ENCODE measurements at regions not wholly inside any gene's neighbourhood (a gene's known extent, or its start where the extent isn't known, plus 50 kb on each side); places are given as distances from the start of the nearest gene placed in this dataset.
"Not testable (repeated sequence)": the region's sequence is repeated elsewhere in the genome, so short reads cannot be mapped to it uniquely, and the experiment has no call there.

DNA sequence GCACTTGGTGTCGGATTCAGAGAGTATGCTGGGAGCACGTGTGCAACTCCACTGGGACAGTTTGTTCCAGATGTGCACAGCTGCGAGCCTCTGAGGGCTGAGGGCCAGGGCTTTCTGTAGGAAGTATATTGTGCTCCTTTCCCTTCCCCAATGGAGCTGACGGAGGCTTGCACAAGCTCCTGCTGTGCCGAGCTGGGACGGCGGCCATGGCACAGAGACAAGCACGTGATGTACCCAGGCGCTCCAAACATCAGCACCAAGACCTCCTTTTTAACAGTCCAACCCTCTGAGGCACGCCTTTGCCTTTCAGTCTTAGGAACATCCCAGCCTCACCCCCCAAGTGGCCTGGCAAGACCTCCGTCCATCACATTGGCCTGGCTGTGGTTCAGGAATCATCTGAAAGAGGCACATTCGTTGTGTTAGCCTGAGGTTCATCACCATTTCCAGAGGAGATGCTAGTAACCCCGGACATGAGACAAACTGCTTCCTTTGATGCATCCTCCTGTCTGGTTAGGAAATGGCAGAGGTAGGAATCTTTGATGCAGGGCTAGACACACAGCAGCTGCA is 339.2 kb upstream of the KAZN start:
- peak; percentile 84 for DNase-seq (ENCODE audit: low spot score)

DNA sequence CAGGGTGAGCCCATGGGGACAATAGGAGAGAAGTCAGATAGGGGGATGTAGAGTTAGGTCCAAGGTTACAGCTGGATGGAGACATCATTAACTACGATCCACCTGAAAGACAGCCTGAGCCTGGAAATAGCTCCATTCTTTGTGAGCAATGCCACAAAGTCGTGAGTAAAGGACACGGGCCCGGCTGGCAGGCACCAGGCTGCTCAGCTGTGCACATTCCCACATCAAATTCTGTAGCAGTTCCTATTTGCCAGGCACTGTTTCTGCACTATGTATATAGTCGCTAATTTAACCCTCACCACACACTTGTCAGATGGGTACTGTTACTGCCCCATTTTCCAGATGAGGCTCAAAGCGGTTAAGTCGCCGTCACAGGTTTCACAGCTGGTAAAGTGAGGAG is 338.0 kb upstream of the KAZN start:
- DNase-seq (ENCODE audit: low spot score): no peak

DNA sequence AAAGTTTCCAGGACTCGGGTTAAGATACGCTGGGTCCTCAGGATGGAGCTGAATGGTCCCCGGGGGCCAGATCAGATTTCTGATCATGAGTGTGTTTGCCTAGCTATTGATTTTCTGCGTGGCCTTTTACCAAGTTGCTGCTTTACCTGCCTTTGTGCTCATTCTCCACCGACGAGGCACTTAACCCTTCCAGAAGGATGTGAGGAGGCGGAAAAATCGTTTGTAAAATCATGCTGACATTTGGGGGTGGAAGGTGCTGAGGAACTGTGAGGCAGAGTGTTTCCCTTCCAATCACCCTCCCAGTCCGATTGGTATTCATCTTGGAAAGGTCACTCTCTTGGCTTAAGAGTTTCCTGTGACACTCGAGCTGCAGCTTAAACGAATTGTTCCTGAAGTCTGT is 337.1 kb upstream of the KAZN start:
- DNase-seq (ENCODE audit: low spot score): no peak

DNA sequence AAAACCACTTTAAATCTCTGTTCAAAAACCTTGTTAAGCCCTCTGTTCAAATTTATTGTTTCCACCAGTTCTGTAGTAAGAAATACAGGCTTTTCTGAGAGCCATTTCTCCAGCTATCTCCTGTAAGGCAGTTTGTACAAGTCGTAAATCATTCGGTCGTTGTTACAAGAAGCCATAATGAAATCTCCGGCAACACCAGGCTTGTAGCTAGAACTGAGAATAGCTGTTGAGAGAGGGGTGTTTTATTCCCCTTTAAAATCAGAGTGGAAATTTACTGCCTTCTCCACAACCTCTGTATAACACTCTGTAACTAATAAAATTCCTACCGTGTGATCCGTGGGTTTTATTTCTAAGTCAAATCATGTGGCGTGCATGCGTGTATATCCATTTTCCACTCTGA is 335.8 kb upstream of the KAZN start:
- DNase-seq (ENCODE audit: low spot score): no peak

DNA sequence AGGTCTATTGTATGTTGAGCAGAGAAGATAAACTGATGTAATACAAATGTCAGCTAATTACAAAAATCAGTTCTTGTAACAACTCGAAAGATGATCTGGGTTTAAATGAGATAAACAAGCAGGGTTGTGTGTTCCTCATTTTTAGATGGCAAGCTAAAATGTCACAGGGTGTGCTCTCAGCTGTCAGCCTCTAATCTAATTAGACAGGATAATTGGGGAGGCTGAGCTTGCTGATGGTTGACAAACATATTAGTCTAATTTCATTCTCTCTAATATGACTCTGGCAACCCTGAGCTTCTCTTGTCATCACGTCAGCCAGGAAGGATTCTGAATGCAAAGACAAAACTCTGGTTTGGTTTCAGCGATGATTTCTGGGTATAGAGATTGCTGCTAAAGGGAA is 335.3 kb upstream of the KAZN start:
- no peak for DNase-seq (ENCODE audit: low spot score)

DNA sequence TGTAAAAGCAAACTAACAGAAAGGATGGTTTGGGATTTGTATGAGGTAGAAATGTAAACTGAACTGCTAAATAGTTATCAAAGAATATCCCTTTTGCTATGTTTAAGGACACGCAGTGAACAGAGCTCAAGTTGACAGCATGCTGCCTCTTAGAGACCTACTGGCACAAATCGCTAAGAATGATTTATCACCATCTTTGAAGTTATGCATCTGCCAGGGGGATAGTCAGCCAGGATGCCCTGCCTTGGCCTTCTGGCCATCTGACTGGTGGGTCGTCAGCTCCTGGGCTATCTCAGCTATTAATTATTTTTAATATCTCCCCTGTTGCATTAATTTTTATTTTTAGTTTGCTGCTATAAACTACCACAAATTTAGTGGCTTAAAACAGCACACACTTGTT is 334.8 kb upstream of the KAZN start:
- DNase-seq (ENCODE audit: low spot score): no peak

DNA sequence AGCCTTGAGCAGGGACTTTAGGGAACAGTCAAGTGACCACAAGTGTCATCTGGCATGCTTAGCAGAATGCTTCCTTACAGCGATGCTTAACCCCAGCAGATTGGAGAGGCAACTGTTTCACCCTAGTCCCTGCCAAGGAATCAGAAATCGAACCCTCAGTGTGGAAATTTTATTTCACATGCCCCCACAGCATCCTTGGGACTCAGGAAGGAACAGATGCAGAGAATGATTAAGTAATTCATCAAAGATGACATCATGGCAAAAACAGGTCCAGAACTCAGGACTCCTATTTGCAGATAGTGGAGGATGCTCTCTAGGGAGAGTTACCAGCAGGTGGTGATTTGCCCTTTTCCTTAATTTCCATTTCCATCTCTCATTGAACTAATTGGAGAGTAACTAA is 333.0 kb upstream of the KAZN start:
- no peak for DNase-seq (ENCODE audit: low spot score)

DNA sequence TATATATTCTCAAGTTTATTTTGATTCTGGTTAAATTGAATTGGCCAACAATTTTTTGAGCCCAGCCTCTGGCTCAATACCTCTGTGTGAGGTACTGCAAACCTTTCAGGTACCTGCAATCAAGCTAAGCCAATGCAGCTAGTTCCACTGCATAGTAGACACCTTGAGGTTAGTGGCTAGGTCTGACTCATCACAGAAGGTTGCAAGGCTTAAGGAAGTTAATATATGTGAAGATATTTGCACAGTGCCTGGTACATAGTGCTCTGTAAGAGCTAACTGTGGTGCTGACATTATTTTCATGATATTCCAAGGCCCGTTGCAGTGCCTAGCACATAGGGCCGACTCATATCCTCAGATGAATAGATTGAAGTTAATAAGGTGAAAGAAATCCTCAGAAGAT is 330.5 kb upstream of the KAZN start:
- peak; percentile 21 for DNase-seq (ENCODE audit: low spot score)

DNA sequence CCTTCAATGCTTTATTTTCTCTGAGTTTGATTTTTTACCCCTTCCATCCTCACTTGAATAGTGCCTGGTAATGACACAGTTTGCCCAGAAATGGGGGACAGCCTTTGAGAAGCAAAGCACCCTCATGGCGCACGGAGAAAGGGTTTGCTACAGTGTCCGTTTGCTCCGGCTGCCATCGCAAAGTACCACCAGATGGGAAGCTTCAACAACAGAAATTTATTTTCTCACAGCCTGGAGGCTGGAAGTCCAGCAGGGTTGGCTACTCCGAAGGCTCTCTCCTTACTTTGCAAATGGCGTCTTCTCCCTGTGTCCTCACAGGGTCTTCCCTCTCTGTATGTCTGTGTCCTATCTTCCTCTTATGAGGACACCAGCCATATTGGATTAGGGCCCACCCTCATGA is 327.7 kb upstream of the KAZN start:
- no peak for DNase-seq (ENCODE audit: low spot score)

DNA sequence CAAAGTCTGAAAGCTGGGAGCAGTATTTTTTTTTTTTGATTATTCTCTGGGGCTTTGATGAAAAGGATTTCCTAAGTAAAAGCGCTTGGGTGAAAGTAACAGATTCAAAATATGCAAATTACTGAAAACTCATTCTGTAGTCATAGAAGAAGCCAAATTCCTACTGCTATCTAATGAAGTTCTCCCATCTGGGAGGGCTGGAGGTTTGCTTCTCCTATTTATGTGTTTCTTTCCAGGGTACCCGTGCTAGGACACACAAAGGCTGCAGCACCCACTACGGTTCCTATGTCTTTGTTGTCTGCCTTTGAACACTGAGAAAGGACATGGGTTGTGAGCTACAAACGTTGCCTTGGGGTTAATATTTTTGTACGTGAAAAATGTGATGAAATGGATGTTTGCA is 324.7 kb upstream of the KAZN start:
- DNase-seq (ENCODE audit: low spot score): no peak

DNA sequence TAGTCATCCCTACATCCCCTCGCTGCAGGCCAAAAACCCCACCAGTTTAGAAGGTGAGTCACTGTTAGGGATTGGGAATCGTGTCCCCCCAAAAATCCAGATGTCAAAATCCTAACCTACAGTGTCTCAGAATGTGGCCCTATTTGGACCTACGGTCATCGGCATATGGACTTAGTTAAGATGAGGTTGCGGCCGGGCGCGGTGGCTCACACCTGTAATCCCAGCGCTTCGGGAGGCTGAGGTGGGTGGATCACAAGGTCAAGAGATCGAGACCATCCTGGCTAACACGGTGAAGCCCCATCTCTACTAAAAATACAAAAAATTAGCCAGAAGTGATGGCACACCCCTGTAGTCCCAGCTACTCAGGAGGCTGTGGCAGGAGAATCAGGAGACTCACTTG is 318.6 kb upstream of the KAZN start:
- not testable (repeated sequence) for DNase-seq (ENCODE audit: low spot score)

DNA sequence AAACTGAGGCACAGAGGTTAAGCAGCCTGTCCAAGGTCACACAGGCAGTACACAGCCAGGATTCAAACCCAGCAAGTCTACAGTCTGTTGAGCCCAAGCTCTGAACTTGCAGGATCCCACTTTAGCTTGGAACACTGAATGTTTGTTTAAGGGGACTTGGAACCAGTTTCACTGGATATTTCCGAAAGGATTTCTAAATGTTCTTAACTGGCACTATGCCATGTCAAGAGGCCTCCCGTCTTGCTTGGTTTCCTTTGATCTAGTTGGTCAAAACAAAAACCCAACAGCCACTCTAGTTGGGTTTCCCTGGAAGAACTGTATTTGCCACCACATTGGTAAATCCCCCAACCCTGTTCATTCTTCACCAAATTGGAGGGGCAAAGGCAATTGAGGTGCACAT is 317.6 kb upstream of the KAZN start:
- no peak for DNase-seq (ENCODE audit: low spot score)

DNA sequence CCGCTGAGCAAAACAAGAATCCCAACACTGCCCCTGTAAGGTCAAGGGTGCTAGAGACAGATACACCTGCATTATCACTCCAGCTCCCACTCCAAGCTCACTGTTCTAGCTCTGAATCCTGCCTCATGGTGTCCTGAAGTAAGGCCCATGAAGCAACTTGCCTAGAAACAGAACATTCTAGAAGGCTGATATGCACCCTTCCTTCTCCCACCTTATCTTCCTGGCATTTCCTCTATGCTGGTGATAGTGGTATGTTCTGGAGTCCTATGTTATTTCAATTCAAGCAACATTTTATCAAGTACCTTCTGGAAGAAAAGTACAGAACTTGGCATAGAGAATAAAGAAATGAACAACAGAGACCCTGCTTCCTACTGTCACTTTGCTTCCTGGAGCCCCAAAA is 317.1 kb upstream of the KAZN start:
- no peak for DNase-seq (ENCODE audit: low spot score)

DNA sequence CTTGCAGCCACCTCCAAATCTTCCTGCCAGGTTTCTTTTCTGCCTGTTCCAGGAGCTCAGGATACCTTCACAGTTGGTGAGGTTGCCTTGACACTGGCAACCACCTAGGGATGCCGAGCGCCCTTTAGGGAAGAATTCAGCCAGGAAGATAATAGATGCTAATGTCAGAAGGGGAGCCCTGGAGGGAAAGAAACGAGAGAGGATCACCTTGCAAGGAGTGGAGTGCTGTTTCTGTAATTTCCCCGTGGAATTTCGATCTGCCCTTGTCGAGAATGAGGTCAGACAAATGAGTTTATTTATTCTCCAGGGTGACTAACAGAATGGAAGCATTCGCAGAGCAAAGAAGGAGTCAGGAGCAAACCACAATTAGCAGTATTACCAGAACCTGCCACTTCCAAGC is 315.8 kb upstream of the KAZN start:
- DNase-seq (ENCODE audit: low spot score): no peak

DNA sequence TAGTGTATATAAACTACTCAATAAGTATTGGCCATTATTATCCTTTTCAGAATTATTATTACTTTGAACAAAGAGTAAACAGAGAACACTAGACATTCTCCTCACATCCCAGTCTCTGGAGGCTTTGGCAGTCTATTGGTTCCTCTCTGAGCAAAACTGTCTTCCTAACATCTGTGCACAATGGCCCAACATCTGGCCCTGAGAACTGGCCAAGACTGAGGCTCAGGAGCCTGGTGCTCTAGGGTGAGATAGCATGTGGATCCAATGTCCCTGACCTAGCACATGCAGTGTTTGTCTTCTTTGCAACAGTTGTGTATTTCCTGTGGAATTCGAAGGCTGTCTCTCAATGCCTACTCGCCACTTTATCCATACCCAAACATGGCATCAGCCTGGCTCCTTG is 313.2 kb upstream of the KAZN start:
- DNase-seq (ENCODE audit: low spot score): no peak

DNA sequence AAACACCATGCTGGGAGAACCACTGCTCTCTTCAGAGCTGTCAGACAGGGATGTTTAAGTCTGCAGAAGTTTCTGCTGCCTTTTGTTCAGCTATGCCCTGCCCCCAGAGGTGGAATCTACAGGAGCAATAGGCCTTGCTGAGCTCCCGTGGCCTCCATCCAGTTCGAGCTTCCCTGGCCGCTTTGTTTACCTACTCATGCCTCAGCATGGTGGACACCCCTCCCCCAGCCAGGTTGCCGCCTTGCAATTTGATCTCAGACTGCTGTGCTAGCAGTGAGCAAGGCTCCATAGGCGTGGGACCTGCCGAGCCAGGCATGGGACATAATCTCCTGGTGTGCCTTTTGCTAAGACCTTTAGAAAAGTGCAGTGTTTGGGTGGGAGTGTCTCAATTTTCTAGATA is 307.3 kb upstream of the KAZN start:
- DNase-seq (ENCODE audit: low spot score): peak; percentile 53

DNA sequence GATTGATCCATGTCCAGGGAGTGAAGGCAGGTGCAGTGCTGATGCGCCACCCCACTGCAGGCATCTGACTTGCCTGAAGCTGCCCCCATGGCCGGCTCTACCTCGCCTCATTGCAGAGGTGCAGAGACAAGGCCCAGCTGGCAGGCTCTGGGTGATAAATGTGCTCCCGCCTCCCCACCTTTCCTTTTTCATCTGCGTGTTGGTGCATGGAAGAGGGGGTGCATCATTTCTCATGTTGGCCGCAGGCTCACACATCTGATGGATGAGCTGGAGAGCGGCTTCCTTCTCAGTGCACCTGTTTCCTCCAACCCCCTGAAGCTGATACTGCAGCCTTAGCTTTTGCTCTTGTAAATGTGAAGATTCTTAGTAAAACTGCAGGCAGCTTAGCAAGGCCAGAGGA is 306.0 kb upstream of the KAZN start:
- DNase-seq (ENCODE audit: low spot score): no peak

DNA sequence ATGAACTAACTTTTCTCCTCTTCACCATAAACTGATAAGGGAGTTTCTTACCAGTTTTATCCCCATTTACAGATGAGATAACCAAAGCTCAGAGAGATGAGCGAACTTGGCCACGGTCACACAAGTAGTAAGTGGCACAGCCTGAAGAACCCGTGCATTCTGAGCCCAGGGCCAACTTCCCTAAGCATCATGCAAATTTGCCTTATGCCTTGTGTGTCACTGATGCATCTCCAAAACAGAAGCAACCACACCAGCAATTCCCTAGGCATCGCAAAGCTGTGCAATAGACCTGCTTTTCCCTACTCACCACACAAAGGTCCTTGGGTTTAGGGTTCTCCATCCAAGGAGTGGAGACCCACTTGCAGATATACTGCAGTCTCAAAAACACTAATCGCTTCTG is 304.5 kb upstream of the KAZN start:
- no peak for DNase-seq (ENCODE audit: low spot score)

DNA sequence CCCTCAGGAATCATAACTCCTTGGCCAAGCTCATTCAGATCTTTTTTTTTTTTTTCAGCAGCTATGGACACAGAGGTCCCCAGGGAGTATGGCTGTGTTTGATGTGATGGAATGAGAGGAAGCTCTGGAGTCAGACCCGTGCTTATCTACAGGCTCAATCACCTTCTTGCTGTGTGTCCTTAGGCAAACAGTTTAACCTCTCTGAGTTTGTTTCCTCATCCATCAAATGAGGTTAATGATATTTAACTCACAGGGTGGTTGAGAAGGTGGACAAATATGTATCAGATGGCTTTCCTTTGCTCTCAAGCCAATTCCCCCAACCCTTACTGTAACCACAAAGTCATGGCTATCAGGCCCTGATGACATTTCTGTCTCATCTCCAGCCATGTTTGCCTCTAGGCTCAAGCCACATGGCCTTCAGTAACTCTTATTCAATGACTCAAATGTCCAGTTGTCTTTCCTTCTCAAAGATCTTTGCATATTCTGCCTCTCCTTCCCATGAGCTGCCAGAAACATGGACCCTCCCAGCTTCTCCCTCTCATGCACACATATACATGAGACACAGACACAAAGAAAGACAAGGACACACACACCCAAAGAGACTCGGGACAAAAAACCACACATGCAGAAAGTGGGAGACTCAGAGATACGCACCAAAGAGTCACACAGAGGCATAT is 303.5 kb upstream of the KAZN start:
- DNase-seq (ENCODE audit: low spot score): no peak

DNA sequence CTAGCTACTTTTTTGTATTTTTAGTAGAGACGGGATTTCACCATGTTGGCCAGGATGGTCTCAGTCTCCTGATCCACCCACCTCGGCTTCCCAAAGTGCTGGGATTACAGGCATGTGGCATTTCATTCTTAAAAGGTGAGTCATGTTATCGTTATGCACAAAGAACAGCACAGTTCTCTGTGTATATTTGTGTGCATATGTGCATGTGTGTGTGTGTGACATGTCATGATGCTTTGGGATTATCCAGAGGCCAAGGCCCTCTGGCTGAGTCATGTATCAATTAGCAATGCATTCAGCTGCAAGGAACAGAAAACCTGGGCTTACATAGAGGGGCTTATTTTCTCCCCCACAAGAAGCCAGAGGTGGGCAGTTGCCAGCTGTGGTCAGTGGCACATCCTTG is 301.7 kb upstream of the KAZN start:
- no peak for DNase-seq (ENCODE audit: low spot score)

DNA sequence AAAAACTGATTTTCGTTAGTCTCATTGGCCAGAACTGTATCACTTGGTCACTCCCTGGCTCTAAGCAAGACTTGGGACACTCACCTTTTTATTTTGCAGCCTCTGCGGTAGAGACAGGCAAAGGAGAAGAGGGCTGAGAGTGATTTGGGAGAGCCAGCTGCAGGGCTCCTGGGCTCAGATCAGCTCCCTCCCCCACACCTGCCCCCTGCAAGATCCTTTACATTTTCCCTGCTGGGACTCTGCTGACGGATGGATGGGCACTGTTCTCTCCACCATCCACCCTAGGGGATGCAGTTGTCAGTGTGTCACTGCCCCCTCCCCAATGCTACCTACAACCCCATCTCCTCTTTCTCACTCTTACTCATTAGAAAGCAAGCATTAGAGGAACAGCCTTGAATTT is 301.1 kb upstream of the KAZN start:
- DNase-seq (ENCODE audit: low spot score): no peak

DNA sequence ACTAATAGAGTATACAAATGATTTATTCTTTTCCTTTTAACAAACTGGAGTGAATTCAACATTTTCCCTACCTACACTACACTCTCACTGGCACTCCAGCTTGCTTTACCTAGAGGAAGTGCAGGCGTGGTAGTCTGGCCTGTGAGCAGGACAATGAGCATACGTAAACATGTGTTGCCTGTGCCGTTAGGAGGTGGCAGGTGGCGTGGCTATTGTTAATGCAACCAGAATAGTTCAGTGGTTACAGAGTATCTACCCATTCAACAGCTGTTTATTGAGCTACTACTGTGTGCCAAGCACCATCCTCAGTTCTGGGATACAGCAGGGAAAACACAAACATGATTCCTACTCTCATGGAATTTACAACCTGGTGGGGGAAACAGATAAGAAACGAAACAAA is 299.7 kb upstream of the KAZN start:
- DNase-seq (ENCODE audit: low spot score): no peak

DNA sequence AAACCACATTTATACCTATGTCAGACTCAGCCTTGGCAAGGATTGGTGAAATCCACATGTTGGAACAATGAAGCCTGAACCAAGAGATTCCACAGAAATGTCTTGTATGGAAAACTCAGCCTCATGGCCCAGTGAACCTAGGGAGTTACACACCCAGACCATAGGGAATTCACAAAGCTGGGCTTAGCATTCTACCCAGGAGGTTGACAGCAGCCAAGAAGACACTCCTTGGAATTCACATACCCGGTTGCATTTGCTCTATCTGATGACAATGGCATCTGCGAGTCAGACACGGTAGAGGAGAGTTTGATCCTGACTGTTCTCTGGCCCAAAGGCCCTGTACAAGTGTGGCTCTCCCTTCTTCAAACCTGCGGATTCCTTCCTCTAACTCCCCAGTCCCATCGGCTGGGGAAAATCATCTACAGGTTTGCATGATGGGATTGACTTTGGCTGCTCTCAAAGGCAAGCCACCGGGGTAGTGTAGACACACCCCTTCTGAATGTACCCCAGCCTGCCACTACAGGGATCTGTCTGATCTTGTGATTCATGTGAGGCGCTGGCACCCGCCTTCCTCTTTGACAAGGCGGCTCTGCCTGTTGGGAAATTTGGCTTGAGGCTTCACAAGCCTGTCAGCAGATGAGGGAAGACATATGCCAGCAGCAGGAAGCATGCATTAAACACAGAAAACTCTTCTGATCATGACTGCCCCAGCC is 297.3 kb upstream of the KAZN start:
- peak; percentile 43 for DNase-seq (ENCODE audit: low spot score)

DNA sequence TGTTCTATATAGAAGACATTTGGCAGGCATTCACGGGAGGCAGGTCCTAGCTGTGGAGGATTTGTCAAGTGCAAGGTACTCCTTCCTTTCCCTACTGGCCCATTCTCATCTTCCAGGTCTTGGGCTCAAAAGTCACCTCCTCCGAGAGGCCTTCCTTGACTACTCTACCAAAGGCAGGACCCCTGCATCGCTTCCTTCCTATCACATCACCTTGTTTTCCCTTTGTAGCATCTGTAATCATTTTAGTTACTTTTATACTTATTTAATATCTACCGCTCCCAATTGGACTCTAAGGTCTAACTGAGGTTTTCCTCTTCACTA is 296.8 kb upstream of the KAZN start:
- DNase-seq (ENCODE audit: low spot score): no peak
